Keratinocyte (primary cell): ENCODE measurements at regions not wholly inside any gene's neighbourhood (a gene's known extent, or its start where the extent isn't known, plus 50 kb on each side); places are given as distances from the start of the nearest gene placed in this dataset.

Experiments used
- DNase-seq: peaks from one replicate; pipeline ENCODE4 v3.0.0-alpha.2; 2011; ENCODE audit warnings: low read depth, missing footprints, low spot score
- FAIRE-seq: peaks from 2 replicates; lab custom pipeline; 2011; peaks lifted over from hg19 to GRCh38; lab: Jason Lieb, UNC
- H2AFZ ChIP-seq: 2 replicates; pipeline ENCODE4 v1.6.0; 2012; ENCODE audit warnings: low read length, control low read depth, inconsistent platforms; ENCODE audit not compliant: control insufficient read depth
- H3K27ac ChIP-seq: 2 replicates; pipeline ENCODE4 v1.5.1; 2011; ENCODE audit warnings: low read length; ENCODE audit not compliant: control insufficient read depth, insufficient read depth
- H3K27me3 ChIP-seq: 3 replicates; pipeline ENCODE4 v1.6.0; 2011; ENCODE audit warnings: low read length; ENCODE audit not compliant: control insufficient read depth, insufficient read depth; ENCODE audit errors: extremely low read depth
- H3K36me3 ChIP-seq, 2 experiments: 2 replicates in 1 of 2; 3 replicates in 1 of 2; pipeline ENCODE4 v1.5.1; 2011; ENCODE audit warnings: low read length in 2 of 2, mild to moderate bottlenecking in 1 of 2; ENCODE audit not compliant: control insufficient read depth in 2 of 2, insufficient read depth in 2 of 2; ENCODE audit errors: extremely low read depth in 1 of 2
- H3K4me1 ChIP-seq: 3 replicates; pipeline ENCODE4 v1.5.1; 2011; ENCODE audit warnings: low read length; ENCODE audit not compliant: control insufficient read depth, insufficient read depth; ENCODE audit errors: extremely low read depth
- H3K4me2 ChIP-seq: 3 replicates; pipeline ENCODE4 v1.6.0; 2011; ENCODE audit warnings: low read depth, low read length; ENCODE audit not compliant: control insufficient read depth, insufficient read depth; ENCODE audit errors: extremely low read depth
- H3K4me3 ChIP-seq, 3 experiments: fragments of 200-600 bp in 1 of 3; sonication (generic) in 1 of 3; 2 replicates in 2 of 3; 3 replicates in 1 of 3; pipeline ENCODE4 v1.5.1; 2011 to 2016; ENCODE audit warnings: low read length in 3 of 3, mild to moderate bottlenecking in 3 of 3, control low read depth in 2 of 3, inconsistent platforms in 1 of 3, low read depth in 1 of 3, mixed read lengths in 1 of 3, mixed run types in 1 of 3, moderate library complexity in 1 of 3; ENCODE audit not compliant: control insufficient read depth in 2 of 3, insufficient read depth in 2 of 3; ENCODE audit errors: extremely low read depth in 1 of 3
- H3K79me2 ChIP-seq: 2 replicates; pipeline ENCODE4 v1.6.0; 2012; ENCODE audit warnings: low read length; ENCODE audit not compliant: control insufficient read depth, insufficient read depth
- H3K9ac ChIP-seq: 3 replicates; pipeline ENCODE4 v1.6.0; 2011; ENCODE audit warnings: low read length; ENCODE audit not compliant: control insufficient read depth, insufficient read depth; ENCODE audit errors: extremely low read depth
- H3K9me1 ChIP-seq: 3 replicates; pipeline ENCODE4 v1.6.0; 2011; ENCODE audit warnings: low read length; ENCODE audit not compliant: control insufficient read depth, insufficient read depth; ENCODE audit errors: extremely low read depth
- H3K9me3 ChIP-seq: 2 replicates; pipeline ENCODE4 v1.5.1; 2012; ENCODE audit warnings: low read depth, low read length; ENCODE audit not compliant: control insufficient read depth
- H4K20me1 ChIP-seq: 3 replicates; pipeline ENCODE4 v1.6.0; 2011; ENCODE audit warnings: low read length; ENCODE audit not compliant: control insufficient read depth, insufficient read depth; ENCODE audit errors: extremely low read depth
- EZH2 ChIP-seq: IDR thresholded peaks from one replicate; pipeline ENCODE4 v1.6.1; 2012; ENCODE audit warnings: inconsistent platforms, mild to moderate bottlenecking, low read length, moderate library complexity
- dilution Hi-C: fragments of 300-500 bp; cut with MboI; formaldehyde crosslinking; loops from one replicate; pipeline ENCODE4 v1.7.0; 2020; ENCODE audit warnings: low sequenced_read_pairs; ENCODE audit not compliant: extremely low pct_ligation_motif_present
- TF ChIP-seq, protein P1 (sequence below), 3 experiments: IDR thresholded peaks in 1 of 3; conservative IDR thresholded peaks in 1 of 3; optimal IDR thresholded peaks in 1 of 3; 2 replicates in 2 of 3; 3 replicates in 1 of 3; pipeline versions ENCODE3 to v1.5.1; 2011; ENCODE audit warnings: low read length in 3 of 3, mild to moderate bottlenecking in 3 of 3, moderate library complexity in 2 of 3, control low read depth in 1 of 3, inconsistent platforms in 1 of 3; ENCODE audit not compliant: insufficient read depth in 2 of 3; ENCODE audit errors: extremely low read depth in 1 of 3

DNA sequence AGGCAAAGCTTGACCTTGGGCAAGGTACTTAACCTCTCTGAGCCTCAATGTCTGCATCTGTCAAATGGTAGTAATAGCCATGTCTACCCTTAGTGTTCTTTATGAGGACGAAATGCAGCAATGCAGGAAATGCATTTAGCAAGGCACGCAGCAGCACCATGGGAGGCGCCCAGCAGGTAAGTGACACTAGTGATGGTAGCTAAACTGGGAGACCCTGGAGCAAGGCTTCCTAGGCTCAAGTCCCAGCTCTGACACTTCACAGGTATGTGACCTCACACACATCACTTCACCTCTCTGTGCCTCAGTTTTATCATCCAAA is 289.0 kb downstream of the RRAGC start:
- Histone ChIP-seq H3K79me2 (no peaks in the 10 kb centered on the region), H3K9me3 (no peaks in the 10 kb centered on the region), H3K9ac (no peak overlapping the region), H3K4me1 (no peaks in the 10 kb centered on the region), H3K27me3 (peaks cover 39% of the 10 kb centered on the region), H3K4me2 (no peak overlapping the region), H3K27ac (no peak overlapping the region), H3K4me3 (no peak overlapping the region), H2AFZ (no peak overlapping the region), H4K20me1 (no peaks in the 10 kb centered on the region), H3K36me3 (no peaks in the 10 kb centered on the region), H3K9me1 (no peaks in the 10 kb centered on the region)
- TF ChIP-seq, protein P1, sequence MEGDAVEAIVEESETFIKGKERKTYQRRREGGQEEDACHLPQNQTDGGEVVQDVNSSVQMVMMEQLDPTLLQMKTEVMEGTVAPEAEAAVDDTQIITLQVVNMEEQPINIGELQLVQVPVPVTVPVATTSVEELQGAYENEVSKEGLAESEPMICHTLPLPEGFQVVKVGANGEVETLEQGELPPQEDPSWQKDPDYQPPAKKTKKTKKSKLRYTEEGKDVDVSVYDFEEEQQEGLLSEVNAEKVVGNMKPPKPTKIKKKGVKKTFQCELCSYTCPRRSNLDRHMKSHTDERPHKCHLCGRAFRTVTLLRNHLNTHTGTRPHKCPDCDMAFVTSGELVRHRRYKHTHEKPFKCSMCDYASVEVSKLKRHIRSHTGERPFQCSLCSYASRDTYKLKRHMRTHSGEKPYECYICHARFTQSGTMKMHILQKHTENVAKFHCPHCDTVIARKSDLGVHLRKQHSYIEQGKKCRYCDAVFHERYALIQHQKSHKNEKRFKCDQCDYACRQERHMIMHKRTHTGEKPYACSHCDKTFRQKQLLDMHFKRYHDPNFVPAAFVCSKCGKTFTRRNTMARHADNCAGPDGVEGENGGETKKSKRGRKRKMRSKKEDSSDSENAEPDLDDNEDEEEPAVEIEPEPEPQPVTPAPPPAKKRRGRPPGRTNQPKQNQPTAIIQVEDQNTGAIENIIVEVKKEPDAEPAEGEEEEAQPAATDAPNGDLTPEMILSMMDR (optimal IDR thresholded peaks at IDR 0.05 in 1 of 3, IDR thresholded peaks at IDR 0.05 in 1 of 3, conservative IDR thresholded peaks at IDR 0.05 in 1 of 3; ENCODE audit: extremely low read depth in 1 of 3, insufficient read depth in 2 of 3, low read length in 3 of 3), result no peak
- TF ChIP-seq EZH2, result no peak
- DNase-seq (no peak), FAIRE-seq (no peak)
- dilution Hi-C loops, result no loop called here

DNA sequence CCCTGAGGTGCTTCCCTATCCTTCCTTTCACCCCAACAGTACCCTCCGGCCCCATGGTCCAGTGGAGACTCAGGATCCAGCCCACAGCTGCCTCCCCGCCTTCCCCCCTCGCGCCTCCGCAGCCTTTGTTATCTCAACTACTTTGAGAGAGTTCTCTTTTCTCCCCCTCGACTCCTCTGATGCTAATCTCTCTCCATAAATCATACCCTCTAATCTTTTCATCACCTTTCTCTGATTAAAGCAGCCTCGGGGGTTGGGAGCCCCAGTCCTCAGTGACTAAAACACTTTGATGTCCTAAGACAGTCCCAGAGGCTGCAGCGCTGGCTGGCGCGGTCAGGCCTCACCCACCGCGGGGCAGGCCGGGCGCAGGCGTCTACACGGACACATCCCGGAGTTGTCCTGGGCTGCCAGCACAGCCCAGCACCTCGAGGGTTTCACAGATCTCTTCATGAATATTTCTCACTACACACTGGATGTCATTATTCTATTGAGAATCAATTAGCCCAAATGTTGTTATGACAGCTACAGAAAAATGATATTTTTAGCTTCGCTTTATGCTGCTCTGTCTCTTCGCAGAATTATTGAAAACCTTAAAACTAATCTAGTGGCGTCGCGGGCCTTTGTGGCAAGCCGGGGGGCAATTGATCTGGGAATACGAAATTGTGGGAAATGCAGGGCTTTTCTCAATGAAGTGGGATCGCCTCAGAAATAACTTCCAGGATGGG is 289.5 kb downstream of the RRAGC start:
- Histone ChIP-seq H3K4me3 (no peak overlapping the region), H3K4me1 (no peaks in the 10 kb centered on the region), H3K27me3 (peaks cover 43% of the 10 kb centered on the region), H3K4me2 (no peak overlapping the region), H2AFZ (no peak overlapping the region), H3K79me2 (no peaks in the 10 kb centered on the region), H3K27ac (no peak overlapping the region), H3K9me1 (no peaks in the 10 kb centered on the region), H3K9me3 (no peaks in the 10 kb centered on the region), H4K20me1 (no peaks in the 10 kb centered on the region), H3K9ac (no peak overlapping the region), H3K36me3 (no peaks in the 10 kb centered on the region)
- dilution Hi-C loops, result no loop called here
- no peak for DNase-seq
- TF ChIP-seq, protein P1 (optimal IDR thresholded peaks at IDR 0.05 in 1 of 3, IDR thresholded peaks at IDR 0.05 in 1 of 3, conservative IDR thresholded peaks at IDR 0.05 in 1 of 3; ENCODE audit: extremely low read depth in 1 of 3, insufficient read depth in 2 of 3, low read length in 3 of 3), result no peak
- TF ChIP-seq EZH2, result peak; percentile 60
- FAIRE-seq, result no peak
